HG03439 (cell line): ENCODE measurements at regions not wholly inside any gene's neighbourhood (a gene's known extent, or its start where the extent isn't known, plus 50 kb on each side); places are given as distances from the start of the nearest gene placed in this dataset.
"Not testable (repeated sequence)": the region's sequence is repeated elsewhere in the genome, so short reads cannot be mapped to it uniquely, and the experiment has no call there.

Experiments used
- ATAC-seq: cut with Tn5 transposase; IDR thresholded peaks from one replicate; pipeline ENCODE4 v1.9.1; 2021; ENCODE audit warnings: mild to moderate bottlenecking, moderate library complexity; ENCODE audit not compliant: unreplicated experiment

DNA sequence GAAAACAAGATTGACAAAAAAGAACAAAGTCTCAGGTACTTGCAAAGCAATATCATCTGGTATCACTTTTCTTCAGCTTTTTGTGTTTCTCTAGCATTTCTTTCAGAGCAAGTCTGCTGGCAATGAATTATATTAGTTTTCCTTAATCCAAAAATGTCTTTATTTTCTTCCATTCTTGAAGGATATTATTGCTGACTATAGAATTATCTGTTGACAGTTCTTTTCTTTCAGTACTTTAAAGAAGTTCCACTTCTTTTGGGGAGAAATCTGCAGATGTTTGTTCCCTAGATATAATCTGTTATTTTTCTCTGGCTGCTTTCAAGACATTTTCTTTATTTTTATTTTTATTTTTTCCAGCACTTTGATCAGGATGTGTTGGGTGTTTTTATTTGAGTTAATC, 161.8 kb upstream of the SPRED2 start:
- no peak for ATAC-seq

DNA sequence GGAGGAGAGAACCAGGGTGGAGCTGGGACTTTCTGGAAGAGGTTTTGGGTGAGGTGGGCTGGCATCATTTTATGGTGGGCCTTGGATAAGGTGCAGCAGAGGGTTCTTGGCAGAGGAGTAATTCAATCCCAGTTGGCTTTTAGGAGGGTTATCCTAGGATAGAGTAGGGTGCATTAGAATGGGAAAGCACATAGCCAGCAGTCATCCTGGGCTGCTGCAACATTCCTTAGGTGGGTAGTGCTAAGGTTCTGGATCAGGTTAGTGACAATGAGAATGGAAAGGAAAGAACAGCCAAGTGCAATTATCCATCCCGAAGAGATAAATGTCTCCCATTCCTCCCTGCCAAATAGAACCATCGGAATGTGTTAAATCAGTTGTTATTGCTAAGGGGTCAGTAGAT, 157.3 kb upstream of the SPRED2 start:
- ATAC-seq: no peak

GRCh38 chr2:65587779-65588178, 155.4 kb upstream of the SPRED2 start:
- no peak for ATAC-seq

DNA sequence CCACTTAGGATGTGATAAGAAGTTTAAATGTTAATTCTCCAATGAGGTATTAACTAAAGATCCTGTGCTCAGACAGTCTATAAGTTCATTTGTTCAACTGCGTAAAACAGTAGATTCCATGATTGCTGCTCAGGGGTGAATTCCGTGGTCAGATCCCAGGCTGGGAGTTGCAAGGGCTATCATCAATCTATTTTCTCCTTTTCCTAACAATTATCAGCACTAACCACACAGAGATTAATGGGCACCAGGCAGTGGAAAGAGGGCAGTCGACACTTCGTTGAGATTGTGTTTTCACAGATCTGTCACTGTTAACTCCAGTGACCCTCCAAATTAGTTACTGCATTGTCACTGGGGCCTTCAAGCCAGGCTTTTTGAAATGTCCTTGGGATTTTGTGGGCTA, 154.1 kb upstream of the SPRED2 start:
- no peak for ATAC-seq

- ATAC-seq: no peak
Observed at GRCh38 chr2:65583061-65583460, 150.7 kb upstream of the SPRED2 start.

- ATAC-seq: no peak
Observed at GRCh38 chr2:65582364-65582763, 150.0 kb upstream of the SPRED2 start.

DNA sequence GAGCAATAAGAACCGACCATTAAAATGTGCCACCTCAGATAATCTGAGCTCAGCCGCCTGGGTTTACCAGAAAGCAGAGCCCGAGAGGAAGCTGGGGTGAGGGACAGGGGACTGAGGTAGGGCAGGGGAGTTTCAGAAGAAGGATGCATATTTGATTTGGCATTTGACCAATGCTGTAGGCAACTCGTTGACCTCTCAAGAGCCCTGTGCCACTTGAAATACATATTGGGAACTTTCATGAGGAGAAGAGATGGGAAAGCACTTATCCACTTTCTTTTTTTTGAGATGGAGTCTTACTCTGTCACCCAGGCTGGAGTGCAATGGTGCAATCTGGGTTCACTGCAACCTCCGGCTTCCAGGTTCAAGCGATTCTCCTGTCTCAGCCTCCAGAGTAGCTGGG, 148.4 kb upstream of the SPRED2 start:
- no peak for ATAC-seq

- ATAC-seq: no peak
Observed at GRCh38 chr2:65579506-65580235, 147.3 kb upstream of the SPRED2 start.

DNA sequence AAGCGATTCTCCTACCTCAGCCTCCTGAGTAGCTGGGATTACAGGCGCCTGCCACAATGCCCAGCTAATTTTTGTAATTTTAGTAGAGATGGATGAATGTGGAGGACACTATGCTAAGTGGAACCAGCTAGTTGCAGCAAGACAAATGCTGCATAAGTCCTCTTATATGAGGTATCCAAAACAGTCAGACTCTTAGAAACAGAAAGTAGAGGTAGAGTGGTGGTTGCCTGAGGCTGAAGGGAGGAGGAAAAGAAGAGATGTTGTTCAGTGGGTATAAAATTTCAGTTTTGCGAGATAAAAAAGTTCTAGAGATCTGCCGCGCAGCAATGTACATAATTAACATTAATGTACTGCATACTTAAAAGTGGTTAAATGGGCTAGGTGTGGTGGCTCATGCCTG, 145.3 kb upstream of the SPRED2 start:
- ATAC-seq: no peak

- ATAC-seq: no peak
Observed at GRCh38 chr2:65576861-65577601, 144.6 kb upstream of the SPRED2 start.

DNA sequence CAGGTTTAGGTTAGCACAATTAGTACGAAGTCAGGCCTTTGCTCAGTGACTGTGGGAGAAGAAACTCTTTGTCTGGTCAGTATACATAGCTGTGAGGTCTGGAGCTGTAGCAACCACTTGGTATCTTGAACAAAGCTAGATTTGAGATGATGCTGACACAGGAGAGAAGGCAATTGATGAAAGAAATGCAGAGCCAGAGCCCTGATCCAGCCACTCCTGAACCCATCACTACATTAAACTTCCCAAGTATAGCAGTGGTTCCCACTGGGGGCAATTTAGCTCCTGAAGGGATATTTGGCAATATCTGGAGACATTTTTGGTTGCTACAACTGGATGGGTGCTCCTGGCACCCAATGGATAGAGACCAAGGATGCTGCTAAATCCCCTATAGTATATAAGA, 143.9 kb upstream of the SPRED2 start:
- ATAC-seq: no peak

DNA sequence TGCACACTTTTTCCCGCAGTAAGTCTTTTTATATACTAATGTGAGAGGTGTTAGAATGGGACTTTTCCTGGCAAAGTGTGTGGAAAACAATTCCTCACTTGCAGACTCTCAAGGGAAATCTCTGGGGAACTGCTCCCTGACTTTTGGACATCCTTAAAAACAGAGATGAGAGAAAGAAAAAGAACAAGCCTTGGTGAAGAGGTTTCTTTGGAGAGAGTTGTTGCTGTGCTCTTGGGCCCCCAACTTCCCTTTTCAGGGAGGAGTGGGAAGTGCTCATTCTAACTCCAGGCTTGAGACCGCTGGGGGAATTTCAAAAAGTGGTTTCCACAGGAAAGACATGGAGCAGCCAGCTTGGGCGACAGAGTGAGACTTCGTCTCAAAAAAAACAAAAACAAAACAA, 142.6 kb upstream of the SPRED2 start:
- no peak for ATAC-seq

- not testable (repeated sequence) for ATAC-seq
Observed at GRCh38 chr2:65568656-65569440, 136.4 kb upstream of the SPRED2 start.

DNA sequence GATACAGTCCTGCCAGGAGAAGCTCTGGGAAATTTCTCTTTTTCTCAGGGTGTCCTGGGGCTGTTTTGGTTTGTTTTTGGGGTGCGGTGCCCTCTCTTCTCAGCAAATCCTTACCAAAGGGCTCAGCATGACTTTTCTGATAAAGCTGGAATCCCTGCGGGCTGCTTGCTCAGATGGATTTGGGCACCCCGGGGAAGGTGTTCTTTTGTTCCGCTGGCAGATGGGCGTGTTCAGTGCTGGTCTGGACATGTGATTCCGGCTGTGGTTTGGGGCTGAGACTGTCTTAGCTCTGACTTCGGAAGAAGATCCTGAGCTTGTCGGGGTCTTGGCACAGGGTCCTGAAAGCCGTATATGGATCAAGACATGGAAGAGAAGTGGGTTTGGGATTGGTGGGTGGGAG, 134.2 kb upstream of the SPRED2 start:
- no peak for ATAC-seq

- ATAC-seq: no peak
Observed at GRCh38 chr2:65565681-65566080, 133.3 kb upstream of the SPRED2 start.

GRCh38 chr2:65564299-65564698, 131.9 kb upstream of the SPRED2 start:
- ATAC-seq: no peak

GRCh38 chr2:65562890-65563289, 130.5 kb upstream of the SPRED2 start:
- ATAC-seq: no peak

GRCh38 chr2:65558743-65559142, 126.3 kb upstream of the SPRED2 start:
- no peak for ATAC-seq

GRCh38 chr2:65557616-65558573, 125.5 kb upstream of the SPRED2 start:
- ATAC-seq: no peak

DNA sequence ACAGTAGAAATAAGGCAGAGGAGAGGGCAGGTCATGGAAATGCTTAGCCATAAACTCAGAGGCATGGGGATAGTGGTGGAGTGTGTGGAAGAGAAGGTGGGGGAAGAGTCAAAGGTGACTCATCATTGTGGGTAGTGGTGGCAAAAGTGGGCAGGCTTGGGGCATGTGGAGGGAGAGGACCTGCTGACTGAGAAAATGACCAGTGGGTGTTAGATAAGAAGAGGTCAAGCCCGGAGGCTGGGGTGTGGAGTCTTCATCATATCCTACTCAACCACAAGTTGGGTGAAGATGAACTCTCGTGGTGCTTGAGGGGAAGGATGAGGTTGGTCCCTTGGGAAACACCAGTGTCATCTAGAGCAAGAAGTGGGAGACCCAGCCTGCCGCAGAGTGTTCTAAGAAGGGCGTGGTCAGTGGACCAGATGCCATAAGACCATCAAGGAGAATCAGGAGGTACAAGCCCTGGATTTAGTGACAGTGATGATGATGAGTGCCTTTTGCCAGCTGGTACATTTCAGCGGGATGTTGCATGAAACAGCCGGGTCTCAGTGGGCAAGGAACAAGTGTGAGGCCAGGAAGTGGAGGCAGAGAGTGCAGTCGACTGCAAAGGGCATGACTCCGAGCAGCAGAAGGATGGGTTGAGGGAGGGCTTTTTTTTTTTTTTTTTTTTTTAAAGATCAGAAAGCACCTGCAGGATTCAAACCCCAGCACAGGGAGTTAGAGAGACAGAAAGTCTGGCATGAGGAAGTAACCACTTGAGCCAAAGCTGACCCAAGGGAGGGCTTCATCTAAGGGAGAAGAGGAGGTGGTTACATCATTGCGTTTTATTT, 122.6 kb upstream of the SPRED2 start:
- peak; percentile 57 for ATAC-seq
